Epithelial cell of esophagus (primary cell): ENCODE measurements at regions not wholly inside any gene's neighbourhood (a gene's known extent, or its start where the extent isn't known, plus 50 kb on each side); places are given as distances from the start of the nearest gene placed in this dataset.
A peak's percentile ranks its signal among the peaks of the same experiment; 100 is the strongest.
"Not testable (repeated sequence)": the region's sequence is repeated elsewhere in the genome, so short reads cannot be mapped to it uniquely, and the experiment has no call there.

Experiments used
- DNase-seq: peaks from one replicate; pipeline ENCODE4 v3.0.0; 2010; ENCODE audit warnings: low read depth
- H3K4me3 ChIP-seq: 2 replicates; pipeline ENCODE4 v1.5.1; 2011; ENCODE audit warnings: mild to moderate bottlenecking, low read length, control low read depth
- CTCF ChIP-seq: IDR thresholded peaks from 2 replicates; pipeline ENCODE4 v1.5.1; 2011; ENCODE audit warnings: low read depth, mild to moderate bottlenecking, low read length, control low read depth, inconsistent platforms; ENCODE audit not compliant: insufficient read depth; ENCODE audit errors: missing control alignments

GRCh38 chr1:143691400-143691891, 280.3 kb downstream of the FAM72C start:
- TF ChIP-seq CTCF, result no peak
- peak; percentile 8 for DNase-seq
- no peak overlapping the region for H3K4me3 ChIP-seq

DNA sequence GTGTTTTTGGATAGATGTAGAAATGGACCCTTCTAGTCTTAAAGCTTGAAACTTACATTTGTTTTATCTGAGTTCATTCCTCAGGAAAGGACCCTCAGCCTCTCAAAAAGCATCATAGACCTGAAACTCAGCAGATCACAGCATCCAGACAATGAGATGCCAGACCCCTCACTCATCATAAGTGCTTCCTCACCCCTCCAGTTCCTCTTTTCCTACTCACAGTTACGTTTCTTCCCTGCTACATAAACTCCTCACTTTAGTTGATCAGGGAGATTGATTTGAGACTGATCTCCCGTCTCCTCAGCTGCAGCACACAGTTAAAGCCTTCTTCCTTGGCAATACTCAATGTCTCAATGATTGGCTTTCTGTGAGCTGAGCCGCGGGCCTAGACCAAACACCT, 282.0 kb downstream of the FAM72C start:
- no peak for DNase-seq
- H3K4me3 ChIP-seq, result no peak overlapping the region
- TF ChIP-seq CTCF, result no peak

DNA sequence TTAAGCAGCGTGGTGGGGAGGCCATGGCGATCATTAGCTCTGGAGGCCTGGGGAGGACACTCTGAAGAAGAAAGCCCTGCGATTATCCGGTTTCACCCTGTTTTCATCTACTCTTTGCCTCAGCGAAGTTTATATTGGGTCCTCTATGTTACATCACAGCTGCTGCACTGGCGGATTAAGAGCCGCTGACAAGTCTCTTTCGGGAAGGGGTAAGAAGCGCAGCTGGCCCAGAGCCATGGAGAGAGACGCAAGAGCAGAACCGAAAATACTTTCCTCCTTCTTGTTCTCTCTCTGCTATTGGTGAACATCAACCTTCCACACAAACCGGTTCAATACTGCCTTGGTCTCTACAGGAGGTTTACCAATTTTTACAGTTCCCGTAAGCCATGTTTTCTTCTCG, 291.5 kb downstream of the FAM72C start:
- DNase-seq, result no peak

DNA sequence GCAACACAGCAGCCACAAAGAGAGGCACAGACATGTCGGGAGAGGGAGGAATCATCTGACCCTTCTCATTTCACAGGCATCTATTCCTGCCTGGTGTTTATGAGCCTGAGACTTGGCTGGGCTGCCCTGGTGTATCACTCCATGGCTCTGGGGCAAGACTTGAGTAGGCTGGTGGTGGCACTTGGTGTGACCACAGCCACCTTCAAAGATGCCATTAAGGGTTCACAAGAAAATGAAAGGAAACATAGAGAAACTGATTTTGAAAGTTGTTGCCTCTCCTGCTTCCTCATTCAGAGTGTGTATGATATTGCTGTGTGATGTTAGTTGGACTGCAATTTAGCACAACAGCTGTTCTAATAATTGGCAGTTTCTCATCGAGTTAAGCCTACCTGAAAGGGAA, 298.8 kb downstream of the FAM72C start:
- TF ChIP-seq CTCF, result no peak
- no peak overlapping the region for H3K4me3 ChIP-seq
- no peak for DNase-seq

More for the DNA sequence above, 291.5 kb downstream of the FAM72C start:
- no peak overlapping the region for H3K4me3 ChIP-seq
- no peak for TF ChIP-seq CTCF

DNA sequence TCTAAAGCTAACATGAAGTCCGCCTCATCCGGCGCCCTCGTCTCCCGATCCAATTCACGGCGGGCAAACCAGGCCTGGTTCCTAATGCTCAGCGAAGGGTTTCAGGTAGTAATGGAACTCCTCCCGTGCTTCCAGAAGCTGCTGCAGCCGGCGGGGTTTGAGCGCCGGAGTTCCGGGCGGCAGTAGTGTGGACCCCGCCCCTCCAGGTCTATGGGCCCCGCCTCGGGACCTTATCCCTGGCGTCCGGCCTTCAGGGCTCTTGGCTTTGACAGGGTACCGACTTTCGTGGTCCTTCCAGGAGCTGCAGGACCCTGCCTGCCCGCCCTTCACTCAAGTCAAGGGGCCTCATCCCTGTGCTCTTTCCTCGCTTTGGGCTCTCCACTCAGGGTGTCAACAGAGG, 304.1 kb downstream of the FAM72C start:
- DNase-seq, result no peak
- no peak for TF ChIP-seq CTCF
- no peak overlapping the region for H3K4me3 ChIP-seq

- no peak for DNase-seq
- H3K4me3 ChIP-seq, result no peak overlapping the region
- TF ChIP-seq CTCF, result no peak
These were observed 304.9 kb downstream of the FAM72C start for GRCh38 chr1:143666851-143667250.

- DNase-seq, result no peak
- TF ChIP-seq CTCF, result no peak
These were observed 306.2 kb downstream of the FAM72C start for GRCh38 chr1:143665606-143666005.

DNA sequence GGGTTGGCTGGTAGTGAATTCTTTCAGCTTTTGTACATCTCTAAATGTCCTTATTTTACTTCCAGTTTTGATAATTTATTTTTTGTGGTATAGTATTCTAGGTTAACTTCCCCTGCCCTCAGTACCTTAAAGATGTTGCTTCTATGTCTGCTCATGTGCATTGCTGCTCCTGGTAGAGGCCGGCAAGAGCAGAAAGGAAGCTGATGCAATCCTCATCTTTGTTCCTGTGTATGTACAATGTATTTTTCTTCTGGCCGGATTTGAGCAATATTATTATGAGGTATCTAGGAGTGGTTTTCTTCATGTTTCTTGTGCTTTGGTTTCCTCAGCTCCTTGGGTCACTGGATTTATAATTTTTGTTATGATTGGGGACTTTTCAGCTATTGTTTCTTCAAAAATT, 308.7 kb downstream of the FAM72C start:
- H3K4me3 ChIP-seq, DNase-seq: not testable (repeated sequence)

More at GRCh38 chr1:143665606-143666005, 306.2 kb downstream of the FAM72C start:
- no peak overlapping the region for H3K4me3 ChIP-seq
